ENCODE measurements at regions not wholly inside any gene's neighbourhood (a gene's known extent, or its start where the extent isn't known, plus 50 kb on each side); places are given as distances from the start of the nearest gene placed in this dataset.

- no peaks in the 10 kb centered on the region for H3K36me3 ChIP-seq (ENCODE audit: control insufficient read depth, low read length)
- no peaks in the 10 kb centered on the region for H3K4me1 ChIP-seq (ENCODE audit: control insufficient read depth, low read length)
- H3K4me3 ChIP-seq (ENCODE audit: low read length), result no peak overlapping the region
- H3K27me3 ChIP-seq (ENCODE audit: control insufficient read depth, low read length), result no peaks in the 10 kb centered on the region
- no peaks in the 10 kb centered on the region for H3K9me2 ChIP-seq (replicated peaks; ENCODE audit: control insufficient read depth, low read length)
- no peaks in the 10 kb centered on the region for H3K9me3 ChIP-seq (ENCODE audit: control insufficient read depth, insufficient read depth, low read length)
- H3K27ac ChIP-seq (ENCODE audit: low read depth, low read length), result no peak overlapping the region
- no peaks in the 10 kb centered on the region for H3F3A ChIP-seq (ENCODE audit: control insufficient read depth, insufficient read depth)
- TF ChIP-seq EZH2phosphoT487 (IDR thresholded peaks at IDR 0.05; ENCODE audit: borderline replicate concordance, low read length) (no peak), CTCF (IDR thresholded peaks at IDR 0.05; ENCODE audit: low read depth, low read length, poor library complexity, severe bottlenecking) (no peak)
- H3K4me2 ChIP-seq (ENCODE audit: low read length), result no peak overlapping the region
- H3K79me2 ChIP-seq (ENCODE audit: control insufficient read depth, low read length), result no peaks in the 10 kb centered on the region
- H4K20me1 ChIP-seq (ENCODE audit: control insufficient read depth, insufficient read depth, low read depth, low read length), result no peaks in the 10 kb centered on the region
These were observed 403.6 kb downstream of the PTPRU start for GRCh38 chr1:29639741-29640427.

GRCh38 chr1:29639156-29639736 lies 402.9 kb downstream of the PTPRU start:
- TF ChIP-seq CTCF (IDR thresholded peaks at IDR 0.05; ENCODE audit: low read depth, low read length, poor library complexity, severe bottlenecking) (no peak), EZH2phosphoT487 (IDR thresholded peaks at IDR 0.05; ENCODE audit: borderline replicate concordance, low read length) (no peak)
- H4K20me1 ChIP-seq (ENCODE audit: control insufficient read depth, insufficient read depth, low read depth, low read length), result no peaks in the 10 kb centered on the region
- H3K4me2 ChIP-seq (ENCODE audit: low read length), result no peak overlapping the region
- no peaks in the 10 kb centered on the region for H3K27me3 ChIP-seq (ENCODE audit: control insufficient read depth, low read length)
- H3K36me3 ChIP-seq (ENCODE audit: control insufficient read depth, low read length), result no peaks in the 10 kb centered on the region
- no peaks in the 10 kb centered on the region for H3F3A ChIP-seq (ENCODE audit: control insufficient read depth, insufficient read depth)
- H3K79me2 ChIP-seq (ENCODE audit: control insufficient read depth, low read length), result no peaks in the 10 kb centered on the region
- H3K9me3 ChIP-seq (ENCODE audit: control insufficient read depth, insufficient read depth, low read length), result no peaks in the 10 kb centered on the region
- no peak overlapping the region for H3K27ac ChIP-seq (ENCODE audit: low read depth, low read length)
- H3K9me2 ChIP-seq (replicated peaks; ENCODE audit: control insufficient read depth, low read length), result no peaks in the 10 kb centered on the region
- H3K4me3 ChIP-seq (ENCODE audit: low read length), result no peak overlapping the region
- H3K4me1 ChIP-seq (ENCODE audit: control insufficient read depth, low read length), result no peaks in the 10 kb centered on the region

- Histone ChIP-seq H4K20me1 (ENCODE audit: control insufficient read depth, insufficient read depth, low read depth, low read length) (no peaks in the 10 kb centered on the region), H3K9me3 (ENCODE audit: control insufficient read depth, insufficient read depth, low read length) (no peaks in the 10 kb centered on the region), H3F3A (ENCODE audit: control insufficient read depth, insufficient read depth) (no peaks in the 10 kb centered on the region), H3K36me3 (ENCODE audit: control insufficient read depth, low read length) (no peaks in the 10 kb centered on the region), H3K4me1 (ENCODE audit: control insufficient read depth, low read length) (no peaks in the 10 kb centered on the region), H3K79me2 (ENCODE audit: control insufficient read depth, low read length) (no peaks in the 10 kb centered on the region), H3K27me3 (ENCODE audit: control insufficient read depth, low read length) (no peaks in the 10 kb centered on the region), H3K9me2 (replicated peaks; ENCODE audit: control insufficient read depth, low read length) (no peaks in the 10 kb centered on the region), H3K4me3 (ENCODE audit: low read length) (no peak overlapping the region), H3K4me2 (ENCODE audit: low read length) (no peak overlapping the region), H3K27ac (ENCODE audit: low read depth, low read length) (no peak overlapping the region)
- TF ChIP-seq CTCF (IDR thresholded peaks at IDR 0.05; ENCODE audit: low read depth, low read length, poor library complexity, severe bottlenecking) (no peak), EZH2phosphoT487 (IDR thresholded peaks at IDR 0.05; ENCODE audit: borderline replicate concordance, low read length) (no peak)
These were observed 402.0 kb downstream of the PTPRU start for GRCh38 chr1:29638281-29638680.
